Esophagus squamous epithelium (tissue), 4 donors: ENCODE measurements at regions not wholly inside any gene's neighbourhood (a gene's known extent, or its start where the extent isn't known, plus 50 kb on each side); places are given as distances from the start of the nearest gene placed in this dataset.

Experiments used
- POLR2A ChIP-seq, 4 donors: fragments of 450-650 bp; IDR thresholded peaks; one replicate each; pipeline ENCODE4 v1.6.1; 2017; ENCODE audit warnings: antibody characterized with exemption in 4 of 4, mild to moderate bottlenecking in 4 of 4, moderate library complexity in 3 of 4
- TF ChIP-seq, protein P1 (sequence below), 6 experiments: fragments of 450-650 bp in 4 of 6; fragments of 200-600 bp in 2 of 6; sonication (generic) in 2 of 6; IDR thresholded peaks; one replicate each; pipeline ENCODE4 v1.5.1; 2016 to 2019; ENCODE audit warnings: antibody characterized with exemption in 6 of 6, mild to moderate bottlenecking in 4 of 6, moderate library complexity in 4 of 6

DNA sequence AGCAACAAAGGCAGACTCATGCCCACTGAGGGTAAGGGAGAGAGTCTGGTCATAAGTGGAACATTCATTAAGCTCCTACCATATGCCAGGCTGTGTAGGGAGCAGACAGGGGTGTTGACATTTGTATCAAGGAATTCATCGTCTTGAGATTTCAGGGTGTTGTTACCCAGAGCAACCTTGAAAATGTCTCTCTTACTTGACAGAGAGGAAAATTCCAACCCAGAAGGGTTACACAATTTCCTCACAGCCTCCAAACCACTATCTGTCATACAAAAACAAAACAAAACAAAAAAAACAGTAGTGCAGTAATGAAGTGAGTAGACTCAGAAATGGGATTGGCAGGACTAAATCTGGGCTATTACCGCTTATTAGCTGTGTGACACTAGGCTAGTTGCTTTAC is 113.2 kb downstream of the MIAT start:
- TF ChIP-seq, protein P1, sequence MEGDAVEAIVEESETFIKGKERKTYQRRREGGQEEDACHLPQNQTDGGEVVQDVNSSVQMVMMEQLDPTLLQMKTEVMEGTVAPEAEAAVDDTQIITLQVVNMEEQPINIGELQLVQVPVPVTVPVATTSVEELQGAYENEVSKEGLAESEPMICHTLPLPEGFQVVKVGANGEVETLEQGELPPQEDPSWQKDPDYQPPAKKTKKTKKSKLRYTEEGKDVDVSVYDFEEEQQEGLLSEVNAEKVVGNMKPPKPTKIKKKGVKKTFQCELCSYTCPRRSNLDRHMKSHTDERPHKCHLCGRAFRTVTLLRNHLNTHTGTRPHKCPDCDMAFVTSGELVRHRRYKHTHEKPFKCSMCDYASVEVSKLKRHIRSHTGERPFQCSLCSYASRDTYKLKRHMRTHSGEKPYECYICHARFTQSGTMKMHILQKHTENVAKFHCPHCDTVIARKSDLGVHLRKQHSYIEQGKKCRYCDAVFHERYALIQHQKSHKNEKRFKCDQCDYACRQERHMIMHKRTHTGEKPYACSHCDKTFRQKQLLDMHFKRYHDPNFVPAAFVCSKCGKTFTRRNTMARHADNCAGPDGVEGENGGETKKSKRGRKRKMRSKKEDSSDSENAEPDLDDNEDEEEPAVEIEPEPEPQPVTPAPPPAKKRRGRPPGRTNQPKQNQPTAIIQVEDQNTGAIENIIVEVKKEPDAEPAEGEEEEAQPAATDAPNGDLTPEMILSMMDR (IDR thresholded peaks at IDR 0.05), result no peak
- no peak for TF ChIP-seq POLR2A (IDR thresholded peaks at IDR 0.05)
